Stimulated activated naive B cell treated with anti-CD40 and anti-IgM and Interleukin-4, amounts not matched to agents 10 μg/mL and 1 μg/mL and 100 μg/mL, for 72 hours (primary cell): ENCODE measurements at regions not wholly inside any gene's neighbourhood (a gene's known extent, or its start where the extent isn't known, plus 50 kb on each side); places are given as distances from the start of the nearest gene placed in this dataset.
"Not testable (repeated sequence)": the region's sequence is repeated elsewhere in the genome, so short reads cannot be mapped to it uniquely, and the experiment has no call there.

Source experiments
- ATAC-seq, 2 donors: fragments of 150-1000 bp; cut with Tn5 transposase; replicated peaks; 2 replicates each; pipeline ENCODE4 v1.10.0; 2021; ENCODE audit warnings: moderate library complexity in 1 of 2
- DNase-seq: peaks from one replicate; pipeline ENCODE4 v3.0.0; 2021
- H3K27ac Mint-ChIP-seq: one replicate; pipeline ENCODE4 v1.8.0; 2022; ENCODE audit warnings: mild to moderate bottlenecking, mixed read lengths
- H3K27me3 Mint-ChIP-seq, 2 donors: one replicate each; pipeline ENCODE4 v1.8.0; 2022; ENCODE audit warnings: mixed read lengths in 2 of 2
- H3K36me3 Mint-ChIP-seq, 2 donors: one replicate each; pipeline ENCODE4 v1.8.0; 2022; ENCODE audit warnings: mixed read lengths in 2 of 2, mild to moderate bottlenecking in 1 of 2
- H3K4me1 Mint-ChIP-seq, 2 donors: one replicate each; pipeline ENCODE4 v1.8.0; 2022; ENCODE audit warnings: mixed read lengths in 2 of 2, mild to moderate bottlenecking in 1 of 2
- H3K4me3 Mint-ChIP-seq, 2 donors: one replicate each; pipeline ENCODE4 v1.8.0; 2022; ENCODE audit warnings: mild to moderate bottlenecking in 2 of 2, mixed read lengths in 2 of 2, moderate library complexity in 1 of 2
- H3K9me3 Mint-ChIP-seq, 2 donors: one replicate each; pipeline ENCODE4 v1.8.0; 2022; ENCODE audit warnings: mixed read lengths in 2 of 2, mild to moderate bottlenecking in 1 of 2

DNA sequence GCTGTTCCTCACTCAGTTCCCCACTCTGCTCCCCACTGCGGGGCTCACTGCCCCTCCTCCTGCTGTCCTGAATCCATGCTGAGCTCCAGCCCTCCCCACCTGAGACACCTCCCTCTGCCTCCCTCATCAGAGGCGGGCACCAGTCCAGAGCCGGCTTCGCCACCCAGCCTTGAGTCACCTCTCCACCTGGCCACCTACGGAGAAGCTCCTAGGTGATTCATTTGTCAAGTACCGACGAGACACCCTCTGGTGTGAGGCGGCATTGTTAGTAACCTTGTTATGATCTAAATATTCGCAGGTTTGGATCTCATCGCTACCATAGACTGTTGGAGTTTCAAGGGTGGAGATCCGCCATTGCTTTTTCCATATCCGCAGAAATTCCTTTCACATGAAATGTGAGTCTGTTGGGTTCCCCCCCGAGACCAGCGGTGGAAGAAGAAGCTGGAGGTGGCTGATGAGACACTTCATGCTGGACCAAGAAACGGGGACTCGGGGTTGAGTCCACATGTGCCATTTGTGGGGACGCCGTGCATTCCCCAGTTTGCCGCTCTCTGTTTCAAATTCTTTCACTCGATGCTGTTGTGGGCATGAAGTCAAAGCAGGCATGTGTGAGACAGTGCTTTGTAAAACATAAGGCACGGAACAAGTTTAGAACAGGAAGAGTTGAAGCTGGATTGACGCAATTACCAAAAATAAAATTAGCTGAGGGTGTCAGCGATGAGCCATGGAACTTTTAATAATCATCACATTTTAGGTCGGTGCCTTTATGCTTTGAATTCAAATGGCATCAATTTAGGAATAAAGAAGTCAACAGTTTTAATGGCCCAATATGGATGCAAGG lies 259.8 kb upstream of the HDAC4 start:
- no peaks in the 10 kb centered on the region for H3K9me3 Mint-ChIP-seq
- no peak for DNase-seq

DNA sequence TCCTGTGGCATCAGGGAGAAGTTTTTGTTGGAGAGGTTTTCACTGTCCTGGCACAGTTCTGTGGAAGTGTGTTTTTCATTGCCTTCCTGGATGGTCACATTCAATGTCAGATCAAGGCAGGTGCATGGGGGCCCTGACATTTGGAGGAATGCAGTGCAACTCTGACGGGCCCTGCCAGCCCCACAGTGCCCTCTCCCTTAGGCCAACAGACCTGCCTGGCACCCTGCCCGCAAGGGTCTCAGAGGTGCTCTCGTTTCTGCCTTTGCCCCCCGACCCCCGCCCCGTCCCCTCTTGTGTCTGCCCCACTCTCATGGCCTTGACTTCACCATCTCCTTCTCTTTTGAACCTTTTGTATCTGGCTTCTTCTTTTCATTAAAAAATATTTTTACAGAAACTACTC lies 257.2 kb upstream of the HDAC4 start:
- Mint-ChIP-seq H3K27me3 (peaks cover 39 to 45% of the 10 kb centered on the region in 2 donors), H3K36me3 (no peaks in the 10 kb centered on the region), H3K4me1 (no peaks in the 10 kb centered on the region), H3K4me3 (no peak overlapping the region), H3K9me3 (no peaks in the 10 kb centered on the region), H3K27ac (no peak overlapping the region)
- ATAC-seq (no peak), DNase-seq (no peak)

More for the DNA sequence above, 259.8 kb upstream of the HDAC4 start:
- H3K4me3 Mint-ChIP-seq: no peak overlapping the region
- peaks cover 53% of the 10 kb centered on the region in 2 donors for H3K27me3 Mint-ChIP-seq
- no peaks in the 10 kb centered on the region for H3K4me1 Mint-ChIP-seq
- H3K27ac Mint-ChIP-seq: no peak overlapping the region
- no peak for ATAC-seq
- H3K36me3 Mint-ChIP-seq: no peaks in the 10 kb centered on the region

DNA sequence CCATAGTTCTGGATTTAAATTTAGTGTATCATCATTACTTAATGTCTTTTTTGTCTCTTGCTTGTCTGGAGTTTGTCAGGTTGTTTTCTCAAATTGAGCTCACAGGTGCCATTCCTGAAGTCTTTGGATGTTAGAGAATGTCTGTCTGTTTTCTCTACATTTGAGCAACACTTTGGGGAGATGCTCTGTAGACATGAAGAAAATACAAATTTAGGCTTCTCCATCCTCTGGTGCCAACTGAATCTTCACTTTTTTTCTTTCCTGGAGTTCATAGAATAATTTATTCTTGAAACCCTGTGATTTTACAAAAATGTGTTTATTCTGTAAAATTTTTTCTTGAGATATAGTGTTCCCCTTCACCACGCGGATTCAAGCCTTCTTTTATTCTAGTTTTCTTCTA lies 256.4 kb upstream of the HDAC4 start:
- DNase-seq (no peak), ATAC-seq (no peak)
- H3K27ac Mint-ChIP-seq: no peak overlapping the region
- H3K9me3 Mint-ChIP-seq: no peaks in the 10 kb centered on the region
- H3K4me1 Mint-ChIP-seq: no peaks in the 10 kb centered on the region
- no peak overlapping the region for H3K4me3 Mint-ChIP-seq
- peaks cover 31 to 37% of the 10 kb centered on the region in 2 donors for H3K27me3 Mint-ChIP-seq
- no peaks in the 10 kb centered on the region for H3K36me3 Mint-ChIP-seq

DNA sequence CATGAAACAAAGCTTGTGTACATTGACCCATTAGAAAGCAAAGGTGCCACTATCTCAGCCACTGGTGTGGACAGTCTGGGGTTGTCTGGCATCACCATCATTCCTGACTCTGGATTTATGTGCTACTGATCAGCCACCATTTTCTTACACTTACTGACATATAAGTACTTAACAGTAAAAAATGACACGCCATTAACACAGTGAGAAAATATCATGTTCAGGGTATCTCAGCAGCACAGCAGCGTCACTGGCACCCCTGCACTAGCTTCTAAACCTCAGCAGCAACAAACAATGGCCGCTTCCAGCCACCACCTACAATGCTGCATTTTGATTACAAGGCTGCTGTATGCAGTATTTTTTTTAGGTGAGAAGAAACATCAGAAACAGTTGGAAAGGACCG lies 253.4 kb upstream of the HDAC4 start:
- DNase-seq (no peak), ATAC-seq (no peak)
- H3K27me3 Mint-ChIP-seq: peaks cover 5 to 18% of the 10 kb centered on the region in 2 donors
- H3K36me3 Mint-ChIP-seq: peaks cover 0 to 1% of the 10 kb centered on the region in 2 donors
- H3K9me3 Mint-ChIP-seq: peaks cover under 1 to 2% of the 10 kb centered on the region in 2 donors
- H3K27ac Mint-ChIP-seq: no peak overlapping the region
- no peaks in the 10 kb centered on the region for H3K4me1 Mint-ChIP-seq
- no peak overlapping the region for H3K4me3 Mint-ChIP-seq

DNA sequence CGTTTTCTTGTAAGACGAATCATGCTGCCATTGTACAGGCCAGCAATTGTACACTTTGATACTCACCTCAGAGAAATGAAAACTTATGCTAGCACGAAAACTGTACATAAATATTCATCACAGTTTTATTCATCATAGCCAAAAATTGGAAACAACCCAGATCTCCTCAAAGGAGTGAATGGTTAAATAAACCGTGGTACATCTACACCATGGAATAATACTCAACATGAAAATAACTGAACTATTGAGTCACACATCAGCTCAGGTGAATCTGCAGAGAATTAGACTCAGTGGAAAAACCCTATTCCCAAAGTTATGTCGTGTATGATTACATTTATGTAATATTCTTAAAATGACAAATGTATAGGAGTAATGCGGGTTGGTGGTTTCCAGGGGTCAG lies 251.0 kb upstream of the HDAC4 start:
- no peak for DNase-seq

DNA sequence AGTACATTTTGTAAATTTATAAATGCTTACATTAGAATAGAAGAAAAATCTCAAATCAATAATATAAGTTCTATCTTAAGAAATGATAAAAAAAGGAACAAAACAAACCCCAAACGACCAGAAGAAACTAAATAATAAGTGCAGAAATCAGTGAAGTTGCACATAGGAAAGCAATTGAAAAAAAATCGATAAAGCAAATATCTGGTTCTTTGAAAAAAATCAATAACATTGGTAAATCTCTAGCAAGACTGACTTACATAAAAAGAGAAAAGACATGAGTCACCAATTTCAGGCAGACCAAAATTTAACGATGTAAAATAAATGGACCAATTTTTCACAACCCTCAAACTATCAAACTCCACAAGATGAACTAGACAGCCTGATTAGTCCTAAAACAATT lies 249.9 kb upstream of the HDAC4 start:
- Mint-ChIP-seq H3K4me1 (no peaks in the 10 kb centered on the region), H3K4me3 (no peak overlapping the region), H3K27ac (no peak overlapping the region), H3K36me3 (peaks cover 0 to 3% of the 10 kb centered on the region in 2 donors), H3K27me3 (peaks cover 14 to 21% of the 10 kb centered on the region in 2 donors), H3K9me3 (peaks cover 2 to 5% of the 10 kb centered on the region in 2 donors)
- DNase-seq (no peak), ATAC-seq (no peak)

More for the DNA sequence above, 251.0 kb upstream of the HDAC4 start:
- Mint-ChIP-seq H3K4me1 (no peaks in the 10 kb centered on the region), H3K36me3 (peaks cover 0 to 3% of the 10 kb centered on the region in 2 donors), H3K9me3 (peaks cover 2 to 5% of the 10 kb centered on the region in 2 donors), H3K27ac (no peak overlapping the region), H3K27me3 (peaks cover 14 to 18% of the 10 kb centered on the region in 2 donors), H3K4me3 (no peak overlapping the region)
- ATAC-seq: no peak

DNA sequence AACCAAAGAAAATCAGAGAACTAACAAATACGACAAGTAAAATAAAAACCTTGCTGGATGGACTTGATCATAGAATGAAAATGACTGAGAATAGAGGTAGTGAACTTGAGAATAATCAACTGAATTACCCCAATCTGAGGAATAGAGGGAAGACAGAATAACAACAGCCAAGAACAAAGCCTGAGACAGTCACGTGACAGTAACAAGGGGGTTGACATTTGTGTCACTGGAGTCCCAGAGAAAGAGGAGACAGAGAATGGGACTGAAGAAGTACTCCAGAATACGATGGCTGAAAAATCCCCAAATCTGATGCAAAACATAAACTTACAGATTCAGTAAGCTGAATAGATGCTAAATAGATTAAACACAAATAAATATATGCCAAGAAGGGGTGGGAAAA lies 248.5 kb upstream of the HDAC4 start:
- no peaks in the 10 kb centered on the region for H3K4me1 Mint-ChIP-seq
- no peak overlapping the region for H3K4me3 Mint-ChIP-seq
- no peak for DNase-seq
- no peak overlapping the region for H3K27ac Mint-ChIP-seq
- H3K27me3 Mint-ChIP-seq: peaks cover 14 to 21% of the 10 kb centered on the region in 2 donors
- peaks cover 0 to 3% of the 10 kb centered on the region in 2 donors for H3K36me3 Mint-ChIP-seq
- no peak for ATAC-seq
- peaks cover 2 to 5% of the 10 kb centered on the region in 2 donors for H3K9me3 Mint-ChIP-seq

DNA sequence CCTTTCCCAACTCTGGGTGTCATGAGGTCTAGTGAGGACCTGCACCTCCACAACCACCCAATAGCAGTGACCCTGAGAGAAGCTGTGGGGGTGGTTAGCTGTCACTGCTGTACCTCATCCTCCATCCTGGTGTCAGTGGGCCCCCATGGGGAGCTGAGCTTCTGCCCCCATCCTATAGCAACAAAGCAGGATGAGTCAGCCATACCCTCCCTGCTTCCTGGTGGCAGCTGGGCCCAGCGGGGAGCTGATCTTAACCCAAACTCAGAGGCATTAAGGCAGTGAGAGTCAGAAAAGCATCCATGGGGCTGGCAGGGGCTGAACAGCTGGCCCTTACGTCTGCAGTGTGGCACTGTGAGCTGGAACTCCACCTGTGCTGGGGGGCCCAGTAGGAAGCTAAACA lies 247.8 kb upstream of the HDAC4 start:
- Mint-ChIP-seq H3K27ac (no peak overlapping the region), H3K9me3 (peaks cover 2 to 5% of the 10 kb centered on the region in 2 donors), H3K27me3 (peaks cover 14 to 21% of the 10 kb centered on the region in 2 donors)

DNA sequence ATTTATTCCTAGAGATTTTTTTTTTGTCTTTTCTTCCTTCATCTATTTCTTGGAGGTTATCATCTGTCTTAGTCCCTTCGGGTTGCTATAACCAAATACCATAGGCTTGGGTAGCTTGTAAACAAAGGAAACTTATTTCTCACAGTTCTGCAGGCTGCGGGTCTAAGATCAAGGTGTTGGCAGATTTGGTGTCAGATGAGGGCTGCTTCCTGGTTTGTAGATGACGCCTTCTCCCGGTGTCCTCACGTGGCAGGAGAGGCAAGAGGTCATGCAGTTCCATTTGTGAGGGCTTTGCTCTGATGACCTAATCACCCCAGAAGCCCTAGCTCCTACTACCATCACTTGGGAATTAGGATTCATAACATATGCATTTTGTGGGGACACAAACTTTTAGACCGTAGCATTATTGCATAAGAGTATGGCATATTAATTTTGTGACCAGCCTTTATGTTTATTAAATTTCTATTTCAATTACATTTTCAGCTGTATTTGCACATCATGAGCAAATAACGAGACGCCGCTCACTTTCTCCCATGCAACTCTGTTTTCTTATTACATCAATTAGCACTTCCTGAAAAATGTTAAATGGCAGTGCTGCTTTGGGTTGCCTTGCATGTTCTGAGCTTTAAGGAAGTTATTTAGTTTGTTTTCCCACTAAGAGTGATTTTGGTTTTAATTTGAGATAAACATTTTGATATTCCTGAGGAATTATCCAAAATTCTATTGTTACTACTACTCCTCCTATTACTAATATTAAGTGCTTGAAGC lies 246.4 kb upstream of the HDAC4 start:
- Mint-ChIP-seq H3K27ac (no peak overlapping the region), H3K36me3 (peaks cover 0 to 3% of the 10 kb centered on the region in 2 donors), H3K4me1 (no peaks in the 10 kb centered on the region), H3K9me3 (peaks cover 2 to 5% of the 10 kb centered on the region in 2 donors), H3K4me3 (no peak overlapping the region), H3K27me3 (peaks cover 14 to 21% of the 10 kb centered on the region in 2 donors)
- ATAC-seq: no peak
- no peak for DNase-seq

More for the DNA sequence above, 247.8 kb upstream of the HDAC4 start:
- DNase-seq (no peak), ATAC-seq (no peak)
- H3K36me3 Mint-ChIP-seq: peaks cover 0 to 3% of the 10 kb centered on the region in 2 donors
- no peak overlapping the region for H3K4me3 Mint-ChIP-seq
- no peaks in the 10 kb centered on the region for H3K4me1 Mint-ChIP-seq

DNA sequence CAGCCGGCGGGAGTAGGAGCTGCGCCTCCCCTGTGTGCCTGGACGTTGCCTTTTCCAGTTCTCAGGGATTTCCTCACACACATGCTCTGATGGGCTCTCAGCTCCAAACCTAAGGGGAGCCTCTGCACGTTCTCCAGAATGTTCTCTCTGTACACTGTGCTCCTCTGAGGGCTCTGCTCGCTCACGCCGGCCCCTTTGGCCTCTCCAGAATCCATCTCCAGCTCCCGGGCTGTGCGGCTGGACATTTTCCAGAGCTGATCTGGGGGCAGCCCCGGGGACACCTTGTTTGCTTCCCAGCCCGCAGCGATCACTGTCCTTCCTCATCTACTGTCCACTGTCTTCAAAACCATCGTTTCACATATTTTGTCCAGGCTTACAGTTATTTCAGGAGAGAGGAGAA lies 245.4 kb upstream of the HDAC4 start:
- Mint-ChIP-seq H3K4me3 (no peak overlapping the region), H3K9me3 (peaks cover 2 to 5% of the 10 kb centered on the region in 2 donors), H3K27me3 (peaks cover 14 to 21% of the 10 kb centered on the region in 2 donors), H3K27ac (no peak overlapping the region), H3K4me1 (no peaks in the 10 kb centered on the region), H3K36me3 (peaks cover 0 to 3% of the 10 kb centered on the region in 2 donors)
- ATAC-seq (no peak), DNase-seq (no peak)

DNA sequence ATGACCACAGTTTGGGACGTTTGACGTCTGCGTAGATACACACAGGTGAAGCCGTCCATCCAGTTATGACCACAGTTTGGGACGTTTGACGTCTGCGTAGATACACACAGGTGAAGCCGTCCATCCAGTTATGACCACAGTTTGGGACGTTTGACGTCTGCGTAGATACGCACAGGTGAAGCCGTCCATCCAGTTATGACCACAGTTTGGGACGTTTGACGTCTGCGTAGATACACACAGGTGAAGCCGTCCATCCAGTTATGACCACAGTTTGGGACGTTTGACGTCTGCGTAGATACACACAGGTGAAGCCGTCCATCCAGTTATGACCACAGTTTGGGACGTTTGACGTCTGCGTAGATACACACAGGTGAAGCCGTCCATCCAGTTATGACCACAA lies 243.8 kb upstream of the HDAC4 start:
- DNase-seq, H3K27ac Mint-ChIP-seq, H3K36me3 Mint-ChIP-seq, H3K9me3 Mint-ChIP-seq, H3K4me3 Mint-ChIP-seq, ATAC-seq, H3K4me1 Mint-ChIP-seq: not testable (repeated sequence)
- H3K27me3 Mint-ChIP-seq: peaks cover 11 to 21% of the 10 kb centered on the region in 2 donors

DNA sequence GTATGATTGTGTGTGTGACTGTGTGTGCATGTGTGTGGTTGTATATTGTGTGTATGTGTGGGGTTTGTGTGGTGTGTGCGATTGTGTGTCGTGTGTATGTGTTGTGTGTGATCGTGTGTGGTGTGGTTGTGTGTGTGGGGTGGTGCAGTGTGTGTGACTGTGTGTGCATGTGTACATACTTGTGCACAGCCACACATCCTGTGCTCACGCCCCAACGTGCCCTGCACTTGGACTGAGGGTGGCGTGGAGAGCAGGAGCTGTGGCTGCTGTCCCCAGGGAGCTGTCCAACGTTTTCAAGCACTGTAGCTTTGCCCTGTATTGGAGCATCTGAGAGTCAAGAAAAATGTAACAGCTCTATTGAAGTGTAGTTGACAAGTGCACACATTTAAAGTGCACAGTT lies 243.2 kb upstream of the HDAC4 start:
- H3K4me3 Mint-ChIP-seq: no peak overlapping the region
- H3K36me3 Mint-ChIP-seq: no peaks in the 10 kb centered on the region
- peaks cover 7 to 15% of the 10 kb centered on the region in 2 donors for H3K27me3 Mint-ChIP-seq
- no peaks in the 10 kb centered on the region for H3K4me1 Mint-ChIP-seq
- H3K9me3 Mint-ChIP-seq: peaks cover 0 to under 1% of the 10 kb centered on the region in 2 donors
- no peak overlapping the region for H3K27ac Mint-ChIP-seq
- DNase-seq: no peak
- ATAC-seq: peak; percentile 33 to 46

DNA sequence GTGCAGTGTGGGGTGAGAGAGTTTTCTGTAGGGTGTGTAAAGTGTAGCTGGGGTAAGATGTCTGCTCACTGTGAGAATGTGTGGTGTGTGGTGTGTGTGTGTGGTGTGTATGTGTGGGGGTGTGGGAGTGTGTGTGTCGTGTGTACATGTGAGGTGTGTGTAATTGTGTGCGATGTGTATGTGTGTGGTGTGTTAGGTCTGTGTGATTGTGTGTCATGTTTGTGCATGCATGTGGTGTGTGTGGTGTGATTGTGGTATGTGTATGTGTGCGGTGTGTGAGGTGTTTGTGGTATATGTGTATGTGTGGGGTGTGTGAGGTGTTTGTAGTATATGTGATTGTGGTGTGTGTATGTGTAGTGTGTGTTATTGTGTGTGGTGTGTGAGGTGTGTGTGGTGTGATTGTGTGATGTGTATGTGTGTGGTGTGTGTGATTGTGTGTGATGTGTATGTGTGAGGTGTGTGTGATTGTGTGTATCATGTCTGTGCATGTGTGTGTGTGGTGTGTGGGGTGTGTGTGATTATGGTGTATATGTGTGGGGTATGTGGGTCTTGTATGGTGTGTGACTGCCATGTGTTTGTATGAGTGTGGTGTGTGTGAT lies 241.7 kb upstream of the HDAC4 start:
- Mint-ChIP-seq H3K27ac (no peak overlapping the region), H3K36me3 (no peaks in the 10 kb centered on the region), H3K4me1 (no peaks in the 10 kb centered on the region), H3K27me3 (peaks cover 7 to 10% of the 10 kb centered on the region in 2 donors), H3K4me3 (no peak overlapping the region), H3K9me3 (no peaks in the 10 kb centered on the region)
- DNase-seq: no peak
- no peak for ATAC-seq

DNA sequence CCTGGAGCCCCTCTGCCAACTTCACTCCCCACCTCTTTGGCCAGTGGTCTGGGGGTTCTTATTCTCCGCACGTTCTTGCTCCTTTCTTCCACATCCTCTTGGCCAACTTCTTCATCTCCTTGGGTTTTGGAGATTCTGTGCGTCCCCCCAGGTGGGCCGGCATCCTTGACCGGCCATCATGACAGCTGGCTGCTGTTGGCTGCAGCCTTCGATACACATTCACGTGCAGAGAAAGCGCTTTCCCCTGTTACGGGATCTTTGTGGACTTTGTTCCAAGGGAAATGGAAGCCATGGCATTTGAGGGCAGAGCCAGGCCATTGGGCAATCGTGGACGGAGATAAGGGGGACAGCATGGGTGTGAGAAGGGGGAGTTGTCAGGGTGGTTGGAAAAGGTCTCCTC lies 241.1 kb upstream of the HDAC4 start:
- H3K9me3 Mint-ChIP-seq, DNase-seq, H3K36me3 Mint-ChIP-seq, H3K27ac Mint-ChIP-seq, H3K4me3 Mint-ChIP-seq, H3K4me1 Mint-ChIP-seq, ATAC-seq: not testable (repeated sequence)
- H3K27me3 Mint-ChIP-seq: peaks cover 7 to 10% of the 10 kb centered on the region in 2 donors
